Spleen (tissue), 7 donors: ENCODE measurements at regions not wholly inside any gene's neighbourhood (a gene's known extent, or its start where the extent isn't known, plus 50 kb on each side); places are given as distances from the start of the nearest gene placed in this dataset.
"Not testable (repeated sequence)": the region's sequence is repeated elsewhere in the genome, so short reads cannot be mapped to it uniquely, and the experiment has no call there.

Experiments
- POLR2A ChIP-seq, 3 donors: fragments of 450-650 bp; IDR thresholded peaks; one replicate each; pipeline ENCODE4 v1.5.1; 2017; ENCODE audit warnings: antibody characterized with exemption in 3 of 3, mild to moderate bottlenecking in 1 of 3
- POLR2AphosphoS5 ChIP-seq, 3 donors: sonication (generic); formaldehyde crosslinking; IDR thresholded peaks; one replicate each; pipeline ENCODE4 v1.5.1; 2017; ENCODE audit warnings: antibody characterized with exemption in 3 of 3
- TF ChIP-seq, protein P1 (sequence below), 11 experiments: fragments of 200-600 bp in 7 of 11; fragments of 450-650 bp in 4 of 11; sonication (generic) in 4 of 11; IDR thresholded peaks in 8 of 11; conservative IDR thresholded peaks in 3 of 11; 1 replicate in 7 of 11; 2 replicates in 4 of 11; pipeline versions ENCODE4 v1.4.0 to v1.8.0; 2016 to 2021; ENCODE audit warnings: antibody characterized with exemption in 11 of 11, inconsistent platforms in 4 of 11, mild to moderate bottlenecking in 1 of 11
- donor health status: DM: no; HTN: no; CAD: no; lungs with moderate emphysema.
- donor health status: DM: no; HTN: no; CAD: no.
- donor health status: DM: no; HTN: no; CAD: no.

DNA sequence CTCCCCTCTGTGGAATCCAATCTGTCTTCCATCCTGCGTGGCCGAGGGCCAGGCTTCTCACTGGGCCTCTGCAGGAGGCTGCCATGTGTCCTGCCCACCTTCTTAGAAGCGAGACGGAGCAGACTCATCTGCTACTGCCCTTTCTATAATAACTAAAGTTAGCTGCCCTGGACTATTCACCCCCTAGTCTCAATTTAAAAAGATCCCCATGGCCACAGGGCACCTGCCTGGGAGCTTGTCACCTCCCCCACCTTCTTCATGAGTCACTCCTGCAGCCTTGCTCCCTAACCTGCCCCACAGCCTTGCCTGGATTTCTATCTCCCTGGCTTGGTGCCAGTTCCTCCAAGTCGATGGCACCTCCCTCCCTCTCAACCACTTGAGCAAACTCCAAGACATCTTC, 52.7 kb upstream of the IQSEC3 start:
- not testable (repeated sequence) for TF ChIP-seq POLR2AphosphoS5, POLR2A (IDR thresholded peaks at IDR 0.05)
- TF ChIP-seq, protein P1, sequence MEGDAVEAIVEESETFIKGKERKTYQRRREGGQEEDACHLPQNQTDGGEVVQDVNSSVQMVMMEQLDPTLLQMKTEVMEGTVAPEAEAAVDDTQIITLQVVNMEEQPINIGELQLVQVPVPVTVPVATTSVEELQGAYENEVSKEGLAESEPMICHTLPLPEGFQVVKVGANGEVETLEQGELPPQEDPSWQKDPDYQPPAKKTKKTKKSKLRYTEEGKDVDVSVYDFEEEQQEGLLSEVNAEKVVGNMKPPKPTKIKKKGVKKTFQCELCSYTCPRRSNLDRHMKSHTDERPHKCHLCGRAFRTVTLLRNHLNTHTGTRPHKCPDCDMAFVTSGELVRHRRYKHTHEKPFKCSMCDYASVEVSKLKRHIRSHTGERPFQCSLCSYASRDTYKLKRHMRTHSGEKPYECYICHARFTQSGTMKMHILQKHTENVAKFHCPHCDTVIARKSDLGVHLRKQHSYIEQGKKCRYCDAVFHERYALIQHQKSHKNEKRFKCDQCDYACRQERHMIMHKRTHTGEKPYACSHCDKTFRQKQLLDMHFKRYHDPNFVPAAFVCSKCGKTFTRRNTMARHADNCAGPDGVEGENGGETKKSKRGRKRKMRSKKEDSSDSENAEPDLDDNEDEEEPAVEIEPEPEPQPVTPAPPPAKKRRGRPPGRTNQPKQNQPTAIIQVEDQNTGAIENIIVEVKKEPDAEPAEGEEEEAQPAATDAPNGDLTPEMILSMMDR (IDR thresholded peaks at IDR 0.05 in 8 of 11, conservative IDR thresholded peaks at IDR 0.05 in 3 of 11) = not testable (repeated sequence)
